ENCODE measurements at regions not wholly inside any gene's neighbourhood (a gene's known extent, or its start where the extent isn't known, plus 50 kb on each side); places are given as distances from the start of the nearest gene placed in this dataset.
"Not testable (repeated sequence)": the region's sequence is repeated elsewhere in the genome, so short reads cannot be mapped to it uniquely, and the experiment has no call there.

DNA sequence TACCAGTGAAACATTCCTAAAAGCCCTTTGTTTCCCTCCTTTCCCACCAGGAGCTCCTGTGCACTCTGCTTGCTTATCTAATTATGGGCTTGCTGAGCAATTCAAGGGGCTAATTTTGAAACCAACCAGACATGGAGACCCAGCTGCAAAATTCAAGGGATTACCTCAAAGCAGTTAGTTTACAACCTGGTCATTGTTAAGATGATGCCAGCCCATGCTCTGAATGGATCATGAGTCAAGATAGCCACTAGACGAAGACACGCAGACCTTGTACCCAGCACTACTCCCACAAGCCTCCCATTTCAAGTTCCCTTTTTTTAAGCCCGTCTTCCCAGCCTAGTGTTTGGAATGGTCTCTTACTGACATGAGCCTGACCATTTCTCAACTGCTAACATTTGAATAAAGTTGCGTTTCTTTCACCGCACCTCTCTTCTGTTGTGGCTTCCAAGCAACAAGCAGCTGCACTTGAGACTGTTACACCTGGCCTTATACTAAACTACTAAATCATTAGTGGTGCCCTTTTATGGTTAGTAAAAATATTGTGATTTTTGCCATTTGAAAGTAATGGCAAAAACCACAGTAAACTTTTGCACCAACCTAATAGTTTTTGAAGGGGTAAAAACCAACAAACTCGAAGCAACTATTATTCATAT is 315.3 kb upstream of the LUZP2 start:
- Mint-ChIP-seq H3K36me3 (no peaks in the 10 kb centered on the region), H3K27ac (no peak overlapping the region), H3K27me3 (no peaks in the 10 kb centered on the region), H3K4me1 (no peaks in the 10 kb centered on the region), H3K9me3 (peaks cover 4 to 15% (median 5%) of the 10 kb centered on the region in 5 donors), H3K4me3 (no peak overlapping the region)
- Histone ChIP-seq H3K4me3 (ENCODE audit: low read length) (no peak overlapping the region), H3K27ac (ENCODE audit: low read depth, low read length) (no peak overlapping the region), H3K36me3 (ENCODE audit: insufficient read depth, low read length) (no peaks in the 10 kb centered on the region), H3K27me3 (ENCODE audit: insufficient read depth, low read length, poor library complexity, severe bottlenecking) (no peaks in the 10 kb centered on the region), H3K9me3 (ENCODE audit: low read length) (no peaks in the 10 kb centered on the region), H3K4me1 (ENCODE audit: insufficient read depth, low read length) (no peaks in the 10 kb centered on the region)
- POLR2A ChIA-PET = no interaction called here
- no peak for DNase-seq
- CTCF ChIA-PET = no interaction called here

DNA sequence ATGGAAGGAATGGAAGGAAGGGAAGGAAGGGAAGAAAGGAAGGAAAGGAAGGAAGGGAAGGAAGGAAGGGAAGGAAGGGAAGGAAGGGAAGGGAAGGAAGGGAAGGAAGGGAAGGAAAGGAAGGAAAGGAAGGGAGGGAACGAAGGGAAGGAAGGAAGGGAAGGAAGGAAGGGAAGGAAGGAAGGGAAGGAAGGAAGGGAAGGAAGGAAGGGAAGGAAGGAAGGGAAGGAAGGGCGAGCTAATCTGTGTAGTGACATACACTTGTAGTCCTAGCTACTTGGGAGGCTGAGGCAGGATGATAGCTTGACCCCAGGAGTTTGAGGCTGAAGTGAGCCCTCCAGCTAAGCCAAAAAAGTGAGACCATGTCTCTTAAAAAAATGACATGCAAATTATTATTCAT is 311.3 kb upstream of the LUZP2 start:
- H3K4me3 ChIP-seq (ENCODE audit: low read length); DNase-seq; H3K27ac Mint-ChIP-seq; H3K4me3 Mint-ChIP-seq; CTCF ChIA-PET; H3K4me1 Mint-ChIP-seq; H3K9me3 ChIP-seq (ENCODE audit: low read length); H3K4me1 ChIP-seq (ENCODE audit: insufficient read depth, low read length); H3K36me3 ChIP-seq (ENCODE audit: insufficient read depth, low read length); POLR2A ChIA-PET; H3K27me3 ChIP-seq (ENCODE audit: insufficient read depth, low read length, poor library complexity, severe bottlenecking); H3K27me3 Mint-ChIP-seq; H3K27ac ChIP-seq (ENCODE audit: low read depth, low read length); H3K36me3 Mint-ChIP-seq: not testable (repeated sequence)
- peaks cover 11 to 23% (median 13%) of the 10 kb centered on the region in 5 donors for H3K9me3 Mint-ChIP-seq

DNA sequence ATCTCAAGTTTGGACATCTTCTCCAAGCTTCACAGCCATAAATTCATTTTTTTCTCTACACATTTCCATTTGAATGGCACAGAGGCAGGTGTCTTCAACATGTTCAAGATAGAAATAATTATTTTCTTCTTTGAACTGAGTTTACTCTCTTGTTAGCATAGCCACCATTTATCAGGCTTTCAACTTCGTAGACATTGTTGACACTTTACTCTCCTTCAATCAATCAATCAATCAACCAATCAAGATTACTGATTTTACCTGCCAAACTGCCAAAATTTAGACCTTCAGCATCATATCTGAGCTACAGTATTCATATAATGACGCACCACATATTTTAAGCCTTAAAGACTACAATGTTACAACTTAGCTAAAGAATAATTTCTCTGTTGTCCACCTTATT is 300.1 kb upstream of the LUZP2 start:
- no peaks in the 10 kb centered on the region for H3K27me3 ChIP-seq (ENCODE audit: insufficient read depth, low read length, poor library complexity, severe bottlenecking)
- no peak overlapping the region for H3K27ac ChIP-seq (ENCODE audit: low read depth, low read length)
- H3K4me3 ChIP-seq (ENCODE audit: low read length) = no peak overlapping the region
- Mint-ChIP-seq H3K4me3 (no peak overlapping the region), H3K36me3 (no peaks in the 10 kb centered on the region), H3K4me1 (no peaks in the 10 kb centered on the region), H3K27ac (no peak overlapping the region), H3K27me3 (no peaks in the 10 kb centered on the region), H3K9me3 (peaks cover 4 to 17% (median 8%) of the 10 kb centered on the region in 5 donors)
- no peaks in the 10 kb centered on the region for H3K4me1 ChIP-seq (ENCODE audit: insufficient read depth, low read length)
- no peaks in the 10 kb centered on the region for H3K9me3 ChIP-seq (ENCODE audit: low read length)
- POLR2A ChIA-PET = no interaction called here
- H3K36me3 ChIP-seq (ENCODE audit: insufficient read depth, low read length) = no peaks in the 10 kb centered on the region
- CTCF ChIA-PET = no interaction called here
- no peak for DNase-seq

DNA sequence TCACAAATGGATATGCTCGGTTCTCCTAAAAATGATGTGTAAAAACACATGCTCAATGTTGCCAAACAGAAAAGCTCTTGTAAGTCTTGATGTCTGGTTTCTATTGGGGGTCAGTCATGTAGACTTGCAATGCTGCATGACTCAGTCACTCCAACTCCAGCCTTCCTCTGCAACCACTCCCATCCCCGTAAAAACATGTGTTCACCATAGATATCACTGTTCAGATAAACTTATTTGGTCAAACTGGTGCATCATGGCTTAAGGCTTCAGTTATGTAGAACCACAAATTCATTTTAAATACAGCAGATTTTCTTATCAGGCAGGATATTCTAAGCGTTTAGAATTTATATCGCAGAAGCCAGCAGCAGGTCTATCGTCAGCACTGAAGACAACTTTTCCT is 298.4 kb upstream of the LUZP2 start:
- Histone ChIP-seq H3K4me3 (ENCODE audit: low read length) (no peak overlapping the region), H3K4me1 (ENCODE audit: insufficient read depth, low read length) (no peaks in the 10 kb centered on the region), H3K27ac (ENCODE audit: low read depth, low read length) (no peak overlapping the region), H3K36me3 (ENCODE audit: insufficient read depth, low read length) (no peaks in the 10 kb centered on the region), H3K27me3 (ENCODE audit: insufficient read depth, low read length, poor library complexity, severe bottlenecking) (no peaks in the 10 kb centered on the region), H3K9me3 (ENCODE audit: low read length) (no peaks in the 10 kb centered on the region)
- Mint-ChIP-seq H3K27me3 (no peaks in the 10 kb centered on the region), H3K36me3 (no peaks in the 10 kb centered on the region), H3K27ac (no peak overlapping the region), H3K9me3 (peaks cover 1 to 13% (median 4%) of the 10 kb centered on the region in 5 donors), H3K4me1 (no peaks in the 10 kb centered on the region), H3K4me3 (no peak overlapping the region)
- POLR2A ChIA-PET = no interaction called here
- CTCF ChIA-PET = no interaction called here
- DNase-seq = no peak

DNA sequence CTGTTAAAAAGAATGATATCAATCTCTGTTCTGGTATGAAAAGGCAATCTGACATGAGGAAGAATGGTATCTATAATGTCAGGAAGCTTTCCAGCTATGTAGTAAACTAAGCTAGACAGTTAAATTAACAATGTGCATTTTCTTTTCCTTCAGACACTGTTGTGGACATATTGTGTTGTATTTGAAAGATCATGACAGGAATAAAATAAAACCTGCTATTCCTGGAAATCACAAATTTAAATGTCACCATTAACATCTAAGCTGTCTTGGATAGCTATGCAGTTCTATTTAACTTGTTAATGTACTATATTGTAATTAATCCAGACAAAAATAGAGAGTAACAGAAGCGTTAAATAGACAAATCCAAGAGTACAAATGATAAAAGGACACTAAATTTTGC is 297.4 kb upstream of the LUZP2 start:
- Mint-ChIP-seq H3K4me3 (no peak overlapping the region), H3K36me3 (no peaks in the 10 kb centered on the region), H3K9me3 (peaks cover 0 to 10% (median 4%) of the 10 kb centered on the region in 5 donors), H3K27me3 (no peaks in the 10 kb centered on the region), H3K27ac (no peak overlapping the region), H3K4me1 (no peaks in the 10 kb centered on the region)
- Histone ChIP-seq H3K27ac (ENCODE audit: low read depth, low read length) (no peak overlapping the region), H3K36me3 (ENCODE audit: insufficient read depth, low read length) (no peaks in the 10 kb centered on the region), H3K9me3 (ENCODE audit: low read length) (no peaks in the 10 kb centered on the region), H3K27me3 (ENCODE audit: insufficient read depth, low read length, poor library complexity, severe bottlenecking) (no peaks in the 10 kb centered on the region), H3K4me3 (ENCODE audit: low read length) (no peak overlapping the region), H3K4me1 (ENCODE audit: insufficient read depth, low read length) (no peaks in the 10 kb centered on the region)
- DNase-seq = no peak
- ChIA-PET CTCF (no interaction called here), POLR2A (no interaction called here)

DNA sequence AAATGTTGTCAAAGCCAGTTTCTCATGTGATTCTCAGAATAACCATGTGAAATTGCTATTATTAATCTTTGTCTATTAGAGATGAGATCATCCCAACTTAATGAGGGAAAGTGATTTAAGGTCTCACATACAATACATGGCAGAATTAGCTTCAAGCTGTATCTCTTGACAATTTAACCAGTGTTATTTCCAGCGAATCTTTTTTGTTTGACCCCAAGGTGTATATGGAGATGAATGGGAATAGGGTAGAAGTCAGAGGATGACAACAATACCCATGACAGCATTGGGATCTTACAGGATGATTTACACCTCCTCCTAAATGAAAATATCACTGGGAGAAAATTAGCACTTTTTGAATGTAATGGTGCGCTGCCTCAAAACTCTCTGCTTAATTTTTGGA is 290.8 kb upstream of the LUZP2 start:
- DNase-seq = no peak
- no peaks in the 10 kb centered on the region for H3K4me1 ChIP-seq (ENCODE audit: insufficient read depth, low read length)
- peaks cover 0 to 3% (median 0%) of the 10 kb centered on the region in 3 donors for H3K36me3 Mint-ChIP-seq
- ChIA-PET CTCF (no interaction called here), POLR2A (no interaction called here)
- H3K9me3 ChIP-seq (ENCODE audit: low read length) = no peaks in the 10 kb centered on the region
- H3K4me1 Mint-ChIP-seq = no peaks in the 10 kb centered on the region
- H3K4me3 ChIP-seq (ENCODE audit: low read length) = no peak overlapping the region
- no peak overlapping the region for H3K4me3 Mint-ChIP-seq
- peaks cover 0 to 18% (median 4%) of the 10 kb centered on the region in 5 donors for H3K9me3 Mint-ChIP-seq
- no peak overlapping the region for H3K27ac Mint-ChIP-seq
- no peaks in the 10 kb centered on the region for H3K36me3 ChIP-seq (ENCODE audit: insufficient read depth, low read length)
- no peaks in the 10 kb centered on the region for H3K27me3 Mint-ChIP-seq
- no peak overlapping the region for H3K27ac ChIP-seq (ENCODE audit: low read depth, low read length)
- no peaks in the 10 kb centered on the region for H3K27me3 ChIP-seq (ENCODE audit: insufficient read depth, low read length, poor library complexity, severe bottlenecking)

DNA sequence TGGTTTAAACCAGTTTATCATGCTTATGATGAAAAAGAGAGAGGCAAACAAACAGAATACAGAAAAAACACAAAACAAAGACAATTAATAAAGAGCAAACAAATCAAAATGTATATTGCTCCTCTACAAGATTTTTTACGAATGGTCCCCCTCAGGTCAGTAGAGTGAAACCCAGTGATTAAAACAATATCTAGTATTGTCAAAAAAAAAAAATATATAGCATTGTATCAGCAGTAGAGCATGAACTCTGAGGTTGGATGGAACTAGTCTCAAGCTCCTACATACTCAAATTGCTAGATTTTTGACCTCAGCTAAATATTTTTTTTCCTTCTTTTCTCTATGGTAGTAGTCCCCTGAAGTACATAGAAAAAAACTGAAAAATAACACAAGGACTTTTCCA is 290.3 kb upstream of the LUZP2 start:
- POLR2A ChIA-PET = no interaction called here
- DNase-seq = no peak
- H3K36me3 ChIP-seq (ENCODE audit: insufficient read depth, low read length) = no peaks in the 10 kb centered on the region
- no peaks in the 10 kb centered on the region for H3K4me1 ChIP-seq (ENCODE audit: insufficient read depth, low read length)
- Mint-ChIP-seq H3K36me3 (peaks cover 0 to 3% (median 0%) of the 10 kb centered on the region in 3 donors), H3K9me3 (peaks cover 0 to 20% (median 4%) of the 10 kb centered on the region in 5 donors), H3K27ac (no peak overlapping the region), H3K4me3 (no peak overlapping the region), H3K27me3 (no peaks in the 10 kb centered on the region), H3K4me1 (no peaks in the 10 kb centered on the region)
- no peak overlapping the region for H3K27ac ChIP-seq (ENCODE audit: low read depth, low read length)
- no peaks in the 10 kb centered on the region for H3K9me3 ChIP-seq (ENCODE audit: low read length)
- no peaks in the 10 kb centered on the region for H3K27me3 ChIP-seq (ENCODE audit: insufficient read depth, low read length, poor library complexity, severe bottlenecking)
- no peak overlapping the region for H3K4me3 ChIP-seq (ENCODE audit: low read length)
- CTCF ChIA-PET = no interaction called here

DNA sequence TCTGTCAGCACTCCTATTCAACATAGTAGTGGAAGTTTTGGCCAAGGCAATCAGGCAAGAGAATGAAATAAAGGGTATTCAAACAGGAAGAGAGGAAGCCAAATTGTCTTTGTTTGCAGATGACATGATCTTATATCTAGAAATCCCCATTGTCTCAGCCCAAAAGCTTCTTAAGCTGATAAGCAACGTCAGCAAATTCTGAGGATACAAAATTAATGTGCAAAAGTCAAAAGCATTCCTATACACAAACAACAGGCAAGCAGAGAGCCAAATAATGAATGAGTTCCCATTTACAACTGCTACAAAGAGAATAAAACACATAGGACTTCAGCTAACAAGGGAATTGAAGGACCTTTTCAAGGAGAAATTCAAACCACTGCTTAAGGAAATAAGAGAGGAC is 280.4 kb upstream of the LUZP2 start:
- ChIA-PET CTCF (interaction anchor here (0.6 kb wide), 1 partner anchor 15 kb away, joined by 3 read pairs; no protein-coding TSS in a partner anchor), POLR2A (no interaction called here)
- peaks cover 7 to 28% (median 15%) of the 10 kb centered on the region in 5 donors for H3K9me3 Mint-ChIP-seq
- H3K4me1 Mint-ChIP-seq = no peaks in the 10 kb centered on the region
- no peaks in the 10 kb centered on the region for H3K9me3 ChIP-seq (ENCODE audit: low read length)
- H3K27me3 Mint-ChIP-seq = no peaks in the 10 kb centered on the region
- H3K27ac ChIP-seq (ENCODE audit: low read depth, low read length) = no peak overlapping the region
- H3K4me3 Mint-ChIP-seq = no peak overlapping the region
- DNase-seq = no peak
- no peak overlapping the region for H3K4me3 ChIP-seq (ENCODE audit: low read length)
- no peaks in the 10 kb centered on the region for H3K4me1 ChIP-seq (ENCODE audit: insufficient read depth, low read length)
- H3K36me3 ChIP-seq (ENCODE audit: insufficient read depth, low read length) = no peaks in the 10 kb centered on the region
- H3K27me3 ChIP-seq (ENCODE audit: insufficient read depth, low read length, poor library complexity, severe bottlenecking) = no peaks in the 10 kb centered on the region
- H3K27ac Mint-ChIP-seq = no peak overlapping the region
- peaks cover 0 to 4% (median 0%) of the 10 kb centered on the region in 3 donors for H3K36me3 Mint-ChIP-seq

DNA sequence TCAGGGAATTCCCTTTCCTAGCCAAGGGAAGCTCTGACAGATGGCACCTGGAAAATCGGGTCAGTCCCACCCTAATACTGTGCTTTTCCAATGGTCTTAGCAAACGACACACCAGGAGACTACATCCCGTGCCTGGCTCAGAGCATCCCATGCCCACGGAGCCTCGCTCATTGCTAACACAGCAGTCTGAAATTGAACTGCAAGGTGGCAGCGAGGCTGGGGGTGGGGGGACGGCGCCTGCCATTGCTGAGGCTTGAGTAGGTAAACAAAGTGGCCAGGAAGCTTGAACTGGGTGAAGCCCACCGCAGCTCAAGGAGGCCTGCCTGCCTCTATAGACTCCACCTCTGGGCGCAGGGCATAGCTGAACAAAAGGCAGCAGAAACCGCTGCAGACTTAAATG is 279.5 kb upstream of the LUZP2 start:
- H3K9me3 ChIP-seq (ENCODE audit: low read length); H3K27me3 ChIP-seq (ENCODE audit: insufficient read depth, low read length, poor library complexity, severe bottlenecking); POLR2A ChIA-PET; CTCF ChIA-PET; H3K36me3 Mint-ChIP-seq; DNase-seq; H3K27ac Mint-ChIP-seq; H3K4me1 ChIP-seq (ENCODE audit: insufficient read depth, low read length); H3K27ac ChIP-seq (ENCODE audit: low read depth, low read length); H3K36me3 ChIP-seq (ENCODE audit: insufficient read depth, low read length); H3K27me3 Mint-ChIP-seq; H3K4me1 Mint-ChIP-seq; H3K4me3 ChIP-seq (ENCODE audit: low read length); H3K4me3 Mint-ChIP-seq: not testable (repeated sequence)
- H3K9me3 Mint-ChIP-seq = peaks cover 7 to 25% (median 15%) of the 10 kb centered on the region in 5 donors
